Endothelial cell of umbilical vein (primary cell): ENCODE measurements at regions not wholly inside any gene's neighbourhood (a gene's known extent, or its start where the extent isn't known, plus 50 kb on each side); places are given as distances from the start of the nearest gene placed in this dataset.

Experiments
- BruUV-seq: library from RNA; stranded (reverse); fragments of 400-500 nt; replicated peaks from 2 replicates; lab custom pipeline; 2021; lab: Mats Ljungman, UMichigan
- CTCF ChIA-PET: fragments of 300-600, 350-600 bp; sonication (Branson Sonifier 250); formaldehyde crosslinking; loops from one replicate; lab custom pipeline; 2021; ENCODE audit warnings: antibody characterized with exemption, inconsistent platforms; lab: Charles Lee
- POLR2A ChIA-PET: fragments of 300-600, 350-600 bp; sonication (Branson Sonifier 250); formaldehyde crosslinking; loops from one replicate; lab custom pipeline; 2021; ENCODE audit warnings: antibody characterized with exemption, inconsistent platforms; lab: Charles Lee
- DNase-seq: peaks from one replicate; pipeline ENCODE4 v3.0.0-alpha.2; 2011; ENCODE audit warnings: low read depth, low spot score
- FAIRE-seq: peaks from 2 replicates; lab custom pipeline; 2011; peaks lifted over from hg19 to GRCh38; lab: Jason Lieb, UNC
- H2AFZ ChIP-seq: 2 replicates; pipeline ENCODE4 v1.6.0; 2012; ENCODE audit warnings: low read depth, low read length, control low read depth, inconsistent platforms
- H3K27ac ChIP-seq: 2 replicates; pipeline ENCODE4 v1.5.1; 2011; ENCODE audit warnings: low read depth, mild to moderate bottlenecking, control low read depth, low read length, moderate library complexity; ENCODE audit not compliant: insufficient read depth
- H3K27me3 ChIP-seq, 2 experiments: 2 replicates each; pipeline versions ENCODE4 v1.6.0 to v1.6.1; 2011; ENCODE audit warnings: low read length in 2 of 2, mixed read lengths in 1 of 2; ENCODE audit not compliant: control insufficient read depth in 2 of 2, insufficient read depth in 2 of 2
- H3K36me3 ChIP-seq, 2 experiments: 2 replicates in 1 of 2; 3 replicates in 1 of 2; pipeline ENCODE4 v1.5.1; 2011; ENCODE audit warnings: low read length in 2 of 2, mild to moderate bottlenecking in 1 of 2, moderate library complexity in 1 of 2; ENCODE audit not compliant: control insufficient read depth in 2 of 2, insufficient read depth in 2 of 2; ENCODE audit errors: extremely low read depth in 1 of 2
- H3K4me1 ChIP-seq: 3 replicates; pipeline ENCODE4 v1.5.1; 2011; ENCODE audit warnings: mild to moderate bottlenecking, low read length; ENCODE audit not compliant: control insufficient read depth, insufficient read depth; ENCODE audit errors: extremely low read depth
- H3K4me2 ChIP-seq: 2 replicates; pipeline ENCODE4 v1.6.1; 2011; ENCODE audit warnings: low read length, control low read depth, mixed read lengths; ENCODE audit not compliant: insufficient read depth
- H3K4me3 ChIP-seq, 3 experiments: fragments of 200-600 bp in 1 of 3; sonication (generic), shearing (Covaris generic) in 1 of 3; replicated peaks in 1 of 3; 2 replicates each; pipeline ENCODE4 v1.5.1; 2011 to 2016; ENCODE audit warnings: control low read depth in 3 of 3, low read length in 3 of 3, mild to moderate bottlenecking in 2 of 3, inconsistent platforms in 1 of 3, low read depth in 1 of 3, moderate library complexity in 1 of 3; ENCODE audit not compliant: insufficient read depth in 1 of 3
- H3K79me2 ChIP-seq: 2 replicates; pipeline ENCODE4 v1.6.0; 2012; ENCODE audit warnings: low read length, inconsistent platforms; ENCODE audit not compliant: control insufficient read depth, insufficient read depth
- H3K9ac ChIP-seq: replicated peaks from 2 replicates; pipeline ENCODE3; 2011; ENCODE audit warnings: low read length, control low read depth; ENCODE audit not compliant: insufficient read depth; ENCODE audit errors: extremely low read depth
- H3K9me1 ChIP-seq: replicated peaks from 3 replicates; pipeline ENCODE4 v1.6.0; 2011; ENCODE audit warnings: mild to moderate bottlenecking, low read length; ENCODE audit not compliant: control insufficient read depth, insufficient read depth; ENCODE audit errors: extremely low read depth
- H3K9me3 ChIP-seq: replicated peaks from 2 replicates; pipeline ENCODE4 v1.5.1; 2012; ENCODE audit warnings: low read length, inconsistent platforms; ENCODE audit not compliant: control insufficient read depth, insufficient read depth
- H4K20me1 ChIP-seq: replicated peaks from 2 replicates; pipeline ENCODE3; 2011; ENCODE audit warnings: mild to moderate bottlenecking, low read length; ENCODE audit not compliant: control insufficient read depth, insufficient read depth; ENCODE audit errors: extremely low read depth
- CTCF ChIP-seq, 2 donors: IDR thresholded peaks; 1 replicate in 1 of 2; 2 replicates in 1 of 2; pipeline ENCODE4 v1.5.1; 2011; ENCODE audit warnings: low read length in 2 of 2, mild to moderate bottlenecking in 2 of 2, moderate library complexity in 2 of 2, control low read depth in 1 of 2, inconsistent platforms in 1 of 2, low read depth in 1 of 2; ENCODE audit not compliant: insufficient read depth in 1 of 2; ENCODE audit errors: extremely low read depth in 1 of 2
- FOS ChIP-seq: IDR thresholded peaks from 2 replicates; pipeline ENCODE4 v1.6.1; 2011; ENCODE audit warnings: mild to moderate bottlenecking, low read length, moderate library complexity, borderline replicate concordance; ENCODE audit not compliant: insufficient read depth
- GATA2 ChIP-seq: IDR thresholded peaks from 2 replicates; pipeline ENCODE4 v1.7.0; 2011; ENCODE audit warnings: low read depth, mild to moderate bottlenecking, moderate library complexity, mixed read lengths, low read length; ENCODE audit not compliant: insufficient read length, insufficient read depth
- JUN ChIP-seq: IDR thresholded peaks from 2 replicates; pipeline ENCODE4 v1.6.1; 2011; ENCODE audit warnings: borderline replicate concordance, low read depth; ENCODE audit not compliant: insufficient read length, insufficient read depth
- MYC ChIP-seq: IDR thresholded peaks from one replicate; pipeline ENCODE4 v1.6.1; 2011; ENCODE audit warnings: mild to moderate bottlenecking, low read depth, low read length
- POLR2A ChIP-seq: IDR thresholded peaks from 2 replicates; pipeline ENCODE4 v1.6.1; 2012; ENCODE audit warnings: low read depth, mild to moderate bottlenecking, control low read depth, low read length
- dilution Hi-C: fragments of 300-500 bp; cut with MboI; formaldehyde crosslinking; loops from one replicate; pipeline ENCODE4 v1.15.0; 2019; ENCODE audit warnings: low sequenced_read_pairs; ENCODE audit not compliant: extremely low pct_ligation_motif_present
- intact Hi-C: fragments of 100-400 bp; cut with micrococcal nuclease; formaldehyde crosslinking; loops from one replicate; pipeline ENCODE4 v1.10.0; 2022
- TF ChIP-seq, protein P1 (sequence below): IDR thresholded peaks from 2 replicates; pipeline ENCODE4 v1.6.1; 2011; ENCODE audit not compliant: insufficient read depth, insufficient read length

DNA sequence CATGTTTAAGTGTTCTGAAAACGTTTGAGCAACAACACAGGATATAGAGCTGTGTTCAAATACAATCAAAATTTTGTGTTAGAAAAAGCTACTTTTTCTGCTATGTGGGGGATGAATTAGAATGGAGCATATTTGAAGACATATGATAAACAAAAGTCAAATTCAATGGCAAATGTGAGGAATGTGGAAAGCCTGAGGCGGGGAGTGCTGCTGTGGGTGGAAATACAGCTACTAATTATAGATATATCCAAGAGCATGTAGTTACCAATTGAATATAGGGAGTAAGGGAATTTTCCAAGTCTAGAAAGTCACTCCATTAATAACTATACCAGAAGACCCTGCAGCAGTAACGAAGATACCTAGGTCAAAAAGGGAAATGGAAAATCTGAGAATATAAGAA is 2370.4 kb upstream of the TENM3 start:
- no peaks in the 10 kb centered on the region for H3K27me3 ChIP-seq
- DNase-seq (no peak), FAIRE-seq (no peak)
- intact Hi-C loops: no loop called here
- BruUV-seq: no TSS peak
- no peaks in the 10 kb centered on the region for H4K20me1 ChIP-seq
- CTCF ChIA-PET: no interaction called here
- no peak overlapping the region for H2AFZ ChIP-seq
- no peak overlapping the region for H3K4me2 ChIP-seq
- no peaks in the 10 kb centered on the region for H3K79me2 ChIP-seq
- no peak overlapping the region for H3K4me3 ChIP-seq
- no peaks in the 10 kb centered on the region for H3K36me3 ChIP-seq
- no peaks in the 10 kb centered on the region for H3K4me1 ChIP-seq
- no peaks in the 10 kb centered on the region for H3K9me1 ChIP-seq
- no peak overlapping the region for H3K27ac ChIP-seq
- POLR2A ChIA-PET: no interaction called here
- TF ChIP-seq FOS (no peak), POLR2A (no peak), JUN (no peak), CTCF (IDR thresholded peaks at IDR 0.05; ENCODE audit: extremely low read depth in 1 of 2, insufficient read depth in 1 of 2, low read depth in 1 of 2, low read length in 2 of 2) (no peak), MYC (no peak)
- H3K9ac ChIP-seq: no peak overlapping the region
- no peaks in the 10 kb centered on the region for H3K9me3 ChIP-seq
- dilution Hi-C loops: no loop called here

- CTCF ChIA-PET: no interaction called here
- intact Hi-C loops: no loop called here
These were observed 2362.4 kb upstream of the TENM3 start for GRCh38 chr4:179880756-179881155.

More at GRCh38 chr4:179880756-179881155, 2362.4 kb upstream of the TENM3 start:
- no TSS peak for BruUV-seq
- POLR2A ChIA-PET: no interaction called here
- H2AFZ ChIP-seq: no peak overlapping the region
- dilution Hi-C loops: no loop called here
- no peaks in the 10 kb centered on the region for H3K4me1 ChIP-seq
- TF ChIP-seq GATA2 (no peak), JUN (no peak), FOS (no peak), MYC (no peak)
- TF ChIP-seq, protein P1, sequence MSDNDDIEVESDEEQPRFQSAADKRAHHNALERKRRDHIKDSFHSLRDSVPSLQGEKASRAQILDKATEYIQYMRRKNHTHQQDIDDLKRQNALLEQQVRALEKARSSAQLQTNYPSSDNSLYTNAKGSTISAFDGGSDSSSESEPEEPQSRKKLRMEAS: no peak
- H3K79me2 ChIP-seq: no peaks in the 10 kb centered on the region
- no peak overlapping the region for H3K27ac ChIP-seq
- H3K27me3 ChIP-seq: no peaks in the 10 kb centered on the region
- DNase-seq: no peak
- FAIRE-seq: no peak
- no peaks in the 10 kb centered on the region for H3K9me3 ChIP-seq
- no peaks in the 10 kb centered on the region for H3K36me3 ChIP-seq
- no peak overlapping the region for H3K4me3 ChIP-seq
- no peak overlapping the region for H3K9ac ChIP-seq
- no peak overlapping the region for H3K4me2 ChIP-seq
- H4K20me1 ChIP-seq: no peaks in the 10 kb centered on the region
- H3K9me1 ChIP-seq: no peaks in the 10 kb centered on the region
